ENCODE measurements at regions not wholly inside any gene's neighbourhood (a gene's known extent, or its start where the extent isn't known, plus 50 kb on each side); places are given as distances from the start of the nearest gene placed in this dataset.

DNA sequence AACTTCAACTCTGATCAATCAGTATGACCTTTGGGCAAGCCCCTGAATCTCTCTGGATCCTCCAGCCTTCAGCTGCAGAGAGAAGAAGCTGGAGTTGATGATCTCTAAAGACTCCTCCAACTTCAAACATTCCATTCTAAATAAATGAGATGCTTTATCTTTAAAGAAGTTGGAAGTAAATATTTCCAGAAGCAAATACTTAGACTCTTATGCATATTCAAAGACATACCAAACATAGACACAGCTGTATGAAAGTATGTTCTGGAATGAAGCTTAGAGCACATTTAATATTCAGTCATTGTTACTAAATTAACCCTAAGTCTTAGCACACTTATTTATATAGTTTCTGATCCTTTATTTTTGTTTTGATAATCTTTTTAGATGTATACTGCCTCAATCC lies 77.6 kb upstream of the ACP3 start:
- TF ChIP-seq CTCF (IDR thresholded peaks at IDR 0.05) (no peak), POLR2A (IDR thresholded peaks at IDR 0.05) (no peak)
